ENCODE measurements at regions not wholly inside any gene's neighbourhood (a gene's known extent, or its start where the extent isn't known, plus 50 kb on each side); places are given as distances from the start of the nearest gene placed in this dataset.
A peak's percentile ranks its signal among the peaks of the same experiment; 100 is the strongest.

DNA sequence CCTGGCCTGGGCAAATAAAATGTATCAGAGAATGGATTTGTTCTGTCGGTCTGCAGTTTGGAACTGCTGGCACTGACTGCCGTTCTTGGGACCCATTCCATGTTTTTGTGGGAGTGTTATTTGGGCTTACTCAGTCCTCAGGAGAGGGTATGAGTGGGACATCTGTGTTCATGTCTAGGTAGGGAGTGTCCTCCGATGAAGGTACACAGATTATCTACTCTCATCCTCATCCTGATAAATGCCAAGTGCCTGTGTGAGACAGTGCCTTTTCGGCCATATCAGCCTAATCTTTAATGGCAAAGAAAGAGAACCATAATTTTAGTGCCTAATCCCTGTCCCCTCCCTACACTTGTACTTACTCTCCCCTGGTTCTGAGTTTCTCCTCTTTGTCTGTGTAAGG is 409.4 kb downstream of the REEP3 start:
- H3K9me3 Mint-ChIP-seq, result no peaks in the 10 kb centered on the region
- Histone ChIP-seq H3K36me3 (ENCODE audit: insufficient read depth) (no peaks in the 10 kb centered on the region), H3K4me1 (ENCODE audit: insufficient read depth) (peaks cover 6% of the 10 kb centered on the region; the same call in 1 of the 2 replicates), H3K27me3 (ENCODE audit: insufficient read depth) (no peaks in the 10 kb centered on the region), H2AFZ (no peak overlapping the region; the same call in 1 of the 2 replicates), H4K20me1 (replicated peaks; ENCODE audit: insufficient read depth) (no peaks in the 10 kb centered on the region), H3K4me3 (no peak overlapping the region), H3K9me2 (ENCODE audit: insufficient read depth) (no peaks in the 10 kb centered on the region), H3K4me2 (no peak overlapping the region), H3F3A (replicated peaks; ENCODE audit: low read depth) (no peaks in the 10 kb centered on the region), H3K27ac (ENCODE audit: low read depth) (no peak overlapping the region), H3K79me2 (replicated peaks; ENCODE audit: insufficient read depth) (no peaks in the 10 kb centered on the region)
- TF ChIP-seq, protein P1, sequence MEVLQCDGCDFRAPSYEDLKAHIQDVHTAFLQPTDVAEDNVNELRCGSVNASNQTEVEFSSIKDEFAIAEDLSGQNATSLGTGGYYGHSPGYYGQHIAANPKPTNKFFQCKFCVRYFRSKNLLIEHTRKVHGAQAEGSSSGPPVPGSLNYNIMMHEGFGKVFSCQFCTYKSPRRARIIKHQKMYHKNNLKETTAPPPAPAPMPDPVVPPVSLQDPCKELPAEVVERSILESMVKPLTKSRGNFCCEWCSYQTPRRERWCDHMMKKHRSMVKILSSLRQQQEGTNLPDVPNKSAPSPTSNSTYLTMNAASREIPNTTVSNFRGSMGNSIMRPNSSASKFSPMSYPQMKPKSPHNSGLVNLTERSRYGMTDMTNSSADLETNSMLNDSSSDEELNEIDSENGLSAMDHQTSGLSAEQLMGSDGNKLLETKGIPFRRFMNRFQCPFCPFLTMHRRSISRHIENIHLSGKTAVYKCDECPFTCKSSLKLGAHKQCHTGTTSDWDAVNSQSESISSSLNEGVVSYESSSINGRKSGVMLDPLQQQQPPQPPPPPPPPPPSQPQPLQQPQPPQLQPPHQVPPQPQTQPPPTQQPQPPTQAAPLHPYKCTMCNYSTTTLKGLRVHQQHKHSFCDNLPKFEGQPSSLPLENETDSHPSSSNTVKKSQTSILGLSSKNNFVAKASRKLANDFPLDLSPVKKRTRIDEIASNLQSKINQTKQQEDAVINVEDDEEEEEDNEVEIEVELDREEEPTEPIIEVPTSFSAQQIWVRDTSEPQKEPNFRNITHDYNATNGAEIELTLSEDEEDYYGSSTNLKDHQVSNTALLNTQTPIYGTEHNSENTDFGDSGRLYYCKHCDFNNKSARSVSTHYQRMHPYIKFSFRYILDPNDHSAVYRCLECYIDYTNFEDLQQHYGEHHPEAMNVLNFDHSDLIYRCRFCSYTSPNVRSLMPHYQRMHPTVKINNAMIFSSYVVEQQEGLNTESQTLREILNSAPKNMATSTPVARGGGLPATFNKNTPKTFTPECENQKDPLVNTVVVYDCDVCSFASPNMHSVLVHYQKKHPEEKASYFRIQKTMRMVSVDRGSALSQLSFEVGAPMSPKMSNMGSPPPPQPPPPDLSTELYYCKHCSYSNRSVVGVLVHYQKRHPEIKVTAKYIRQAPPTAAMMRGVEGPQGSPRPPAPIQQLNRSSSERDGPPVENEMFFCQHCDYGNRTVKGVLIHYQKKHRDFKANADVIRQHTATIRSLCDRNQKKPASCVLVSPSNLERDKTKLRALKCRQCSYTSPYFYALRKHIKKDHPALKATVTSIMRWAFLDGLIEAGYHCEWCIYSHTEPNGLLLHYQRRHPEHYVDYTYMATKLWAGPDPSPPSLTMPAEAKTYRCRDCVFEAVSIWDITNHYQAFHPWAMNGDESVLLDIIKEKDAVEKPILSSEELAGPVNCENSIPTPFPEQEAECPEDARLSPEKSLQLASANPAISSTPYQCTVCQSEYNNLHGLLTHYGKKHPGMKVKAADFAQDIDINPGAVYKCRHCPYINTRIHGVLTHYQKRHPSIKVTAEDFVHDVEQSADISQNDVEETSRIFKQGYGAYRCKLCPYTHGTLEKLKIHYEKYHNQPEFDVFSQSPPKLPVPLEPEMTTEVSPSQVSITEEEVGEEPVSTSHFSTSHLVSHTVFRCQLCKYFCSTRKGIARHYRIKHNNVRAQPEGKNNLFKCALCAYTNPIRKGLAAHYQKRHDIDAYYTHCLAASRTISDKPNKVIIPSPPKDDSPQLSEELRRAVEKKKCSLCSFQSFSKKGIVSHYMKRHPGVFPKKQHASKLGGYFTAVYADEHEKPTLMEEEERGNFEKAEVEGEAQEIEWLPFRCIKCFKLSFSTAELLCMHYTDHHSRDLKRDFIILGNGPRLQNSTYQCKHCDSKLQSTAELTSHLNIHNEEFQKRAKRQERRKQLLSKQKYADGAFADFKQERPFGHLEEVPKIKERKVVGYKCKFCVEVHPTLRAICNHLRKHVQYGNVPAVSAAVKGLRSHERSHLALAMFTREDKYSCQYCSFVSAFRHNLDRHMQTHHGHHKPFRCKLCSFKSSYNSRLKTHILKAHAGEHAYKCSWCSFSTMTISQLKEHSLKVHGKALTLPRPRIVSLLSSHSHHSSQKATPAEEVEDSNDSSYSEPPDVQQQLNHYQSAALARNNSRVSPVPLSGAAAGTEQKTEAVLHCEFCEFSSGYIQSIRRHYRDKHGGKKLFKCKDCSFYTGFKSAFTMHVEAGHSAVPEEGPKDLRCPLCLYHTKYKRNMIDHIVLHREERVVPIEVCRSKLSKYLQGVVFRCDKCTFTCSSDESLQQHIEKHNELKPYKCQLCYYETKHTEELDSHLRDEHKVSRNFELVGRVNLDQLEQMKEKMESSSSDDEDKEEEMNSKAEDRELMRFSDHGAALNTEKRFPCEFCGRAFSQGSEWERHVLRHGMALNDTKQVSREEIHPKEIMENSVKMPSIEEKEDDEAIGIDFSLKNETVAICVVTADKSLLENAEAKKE (CRISPR knock-in tag; IDR thresholded peaks at IDR 0.05), result no peak
- TF ChIP-seq JUNB (IDR thresholded peaks at IDR 0.05; ENCODE audit: unreplicated experiment) (no peak), ZNF331 (CRISPR knock-in tag; IDR thresholded peaks at IDR 0.05; ENCODE audit: low read depth) (no peak), EZH2phosphoT487 (IDR thresholded peaks at IDR 0.05; ENCODE audit: unreplicated experiment) (no peak)
- peaks cover 4% of the 10 kb centered on the region; the same call in 2 of the 3 replicates for H3K4me1 Mint-ChIP-seq
- no peaks in the 10 kb centered on the region for H3K36me3 Mint-ChIP-seq (ENCODE audit: low read depth)
- no peak for ATAC-seq
- peaks cover 1% of the 10 kb centered on the region for H3K27me3 Mint-ChIP-seq (ENCODE audit: insufficient read depth, low read depth, poor library complexity)
- no peak overlapping the region for H3K4me3 Mint-ChIP-seq
- no peak overlapping the region for H3K27ac Mint-ChIP-seq
- no peak for DNase-seq (ENCODE audit: low spot score)

DNA sequence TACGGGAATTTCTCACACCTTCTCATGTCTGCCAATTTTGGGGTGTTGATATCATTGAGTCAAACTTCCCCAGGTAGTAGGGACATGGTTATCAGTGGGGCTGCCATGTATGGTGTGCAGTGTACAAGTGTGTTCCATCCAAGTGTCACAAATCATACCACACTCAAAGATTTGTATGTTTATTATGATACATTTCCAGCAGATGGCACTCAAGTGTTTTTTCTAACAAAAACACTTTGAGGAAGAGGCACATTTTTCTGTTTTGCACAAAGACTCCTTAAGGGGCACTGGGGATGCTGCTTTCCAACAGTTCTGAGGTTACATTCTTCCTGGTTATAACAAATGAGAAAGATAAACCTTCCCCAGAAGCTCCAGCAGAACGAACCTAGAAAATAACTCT is 414.5 kb downstream of the REEP3 start:
- ATAC-seq (no peak), DNase-seq (ENCODE audit: low spot score) (peak; percentile 6)
- H3K4me3 Mint-ChIP-seq, result no peak overlapping the region
- H3K9me3 Mint-ChIP-seq, result no peaks in the 10 kb centered on the region
- H3K79me2 ChIP-seq (replicated peaks; ENCODE audit: insufficient read depth), result no peaks in the 10 kb centered on the region
- H3K27me3 ChIP-seq (ENCODE audit: insufficient read depth), result no peaks in the 10 kb centered on the region
- H3K36me3 Mint-ChIP-seq (ENCODE audit: low read depth), result no peaks in the 10 kb centered on the region
- no peaks in the 10 kb centered on the region for H3K27me3 Mint-ChIP-seq (ENCODE audit: insufficient read depth, low read depth, poor library complexity)
- H3K27ac Mint-ChIP-seq, result no peak overlapping the region
- H3K9me2 ChIP-seq (ENCODE audit: insufficient read depth), result peaks cover 5% of the 10 kb centered on the region; the same call in 1 of the 2 replicates
- H3K4me1 Mint-ChIP-seq, result peaks cover 9% of the 10 kb centered on the region
- H2AFZ ChIP-seq, result no peak overlapping the region
- no peaks in the 10 kb centered on the region for H3K36me3 ChIP-seq (ENCODE audit: insufficient read depth)
- H3F3A ChIP-seq (replicated peaks; ENCODE audit: low read depth), result no peaks in the 10 kb centered on the region
- H3K4me2 ChIP-seq, result no peak overlapping the region
- no peaks in the 10 kb centered on the region for H4K20me1 ChIP-seq (replicated peaks; ENCODE audit: insufficient read depth)
- no peak overlapping the region for H3K27ac ChIP-seq (ENCODE audit: low read depth)
- H3K4me3 ChIP-seq, result no peak overlapping the region
- peaks cover 10% of the 10 kb centered on the region; the same call in 1 of the 2 replicates for H3K4me1 ChIP-seq (ENCODE audit: insufficient read depth)
- no peak for TF ChIP-seq ZNF331 (CRISPR knock-in tag; IDR thresholded peaks at IDR 0.05; ENCODE audit: low read depth)
- TF ChIP-seq, protein P2, sequence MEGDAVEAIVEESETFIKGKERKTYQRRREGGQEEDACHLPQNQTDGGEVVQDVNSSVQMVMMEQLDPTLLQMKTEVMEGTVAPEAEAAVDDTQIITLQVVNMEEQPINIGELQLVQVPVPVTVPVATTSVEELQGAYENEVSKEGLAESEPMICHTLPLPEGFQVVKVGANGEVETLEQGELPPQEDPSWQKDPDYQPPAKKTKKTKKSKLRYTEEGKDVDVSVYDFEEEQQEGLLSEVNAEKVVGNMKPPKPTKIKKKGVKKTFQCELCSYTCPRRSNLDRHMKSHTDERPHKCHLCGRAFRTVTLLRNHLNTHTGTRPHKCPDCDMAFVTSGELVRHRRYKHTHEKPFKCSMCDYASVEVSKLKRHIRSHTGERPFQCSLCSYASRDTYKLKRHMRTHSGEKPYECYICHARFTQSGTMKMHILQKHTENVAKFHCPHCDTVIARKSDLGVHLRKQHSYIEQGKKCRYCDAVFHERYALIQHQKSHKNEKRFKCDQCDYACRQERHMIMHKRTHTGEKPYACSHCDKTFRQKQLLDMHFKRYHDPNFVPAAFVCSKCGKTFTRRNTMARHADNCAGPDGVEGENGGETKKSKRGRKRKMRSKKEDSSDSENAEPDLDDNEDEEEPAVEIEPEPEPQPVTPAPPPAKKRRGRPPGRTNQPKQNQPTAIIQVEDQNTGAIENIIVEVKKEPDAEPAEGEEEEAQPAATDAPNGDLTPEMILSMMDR (conservative IDR thresholded peaks at IDR 0.05; ENCODE audit: low read depth in 2 of 2), result peak in 1 of 2 experiments; percentile 18; a peak in 1 of 4 replicates
